ENCODE measurements at regions not wholly inside any gene's neighbourhood (a gene's known extent, or its start where the extent isn't known, plus 50 kb on each side); places are given as distances from the start of the nearest gene placed in this dataset.

- H4K20me1 ChIP-seq (ENCODE audit: insufficient read depth, low read length) = no peaks in the 10 kb centered on the region
- no peak overlapping the region for H2AFZ ChIP-seq (ENCODE audit: low read length)
- no peaks in the 10 kb centered on the region for H3K36me3 ChIP-seq (ENCODE audit: insufficient read depth, low read length)
- H3K27ac ChIP-seq (ENCODE audit: low read depth, low read length) = no peak overlapping the region
- no peak overlapping the region for H3K4me2 ChIP-seq (ENCODE audit: insufficient read depth, low read length)
- no peaks in the 10 kb centered on the region for H3K27me3 ChIP-seq (ENCODE audit: insufficient read depth, low read length)
- H3K9me3 ChIP-seq (ENCODE audit: low read depth, low read length) = no peaks in the 10 kb centered on the region
- no peaks in the 10 kb centered on the region for H3K4me1 ChIP-seq (ENCODE audit: insufficient read depth, low read length)
- H3K4me3 ChIP-seq (ENCODE audit: insufficient read depth, low read length) = no peak overlapping the region
- H3K79me2 ChIP-seq (ENCODE audit: insufficient read depth, low read length) = no peaks in the 10 kb centered on the region
- no peak for DNase-seq (ENCODE audit: insufficient read length, low spot score, missing footprints)
- TF ChIP-seq CTCF (IDR thresholded peaks at IDR 0.05; ENCODE audit: extremely low read depth, low read depth, low read length) = no peak
Observed at GRCh38 chr1:70896224-70896623, 151.4 kb downstream of the PTGER3 start.

DNA sequence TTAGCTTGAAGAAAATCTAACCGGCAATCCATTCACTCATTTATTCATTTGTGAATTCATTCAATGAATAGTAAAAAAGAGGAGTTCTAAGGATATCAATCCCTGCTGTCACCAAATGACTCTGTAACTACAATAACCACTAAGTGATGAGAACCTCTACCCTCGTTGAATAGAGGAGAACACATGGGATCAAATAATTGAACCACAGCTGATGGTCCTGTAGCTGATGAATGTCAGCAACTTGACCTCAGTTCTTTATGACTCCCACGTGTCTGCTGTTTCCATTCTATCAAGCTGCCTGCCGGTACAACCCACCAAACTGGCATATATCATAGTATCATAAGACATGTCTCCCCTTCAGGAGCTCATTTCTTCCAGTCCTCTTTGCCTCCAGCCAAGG is 150.3 kb downstream of the PTGER3 start:
- Histone ChIP-seq H3K4me1 (ENCODE audit: insufficient read depth, low read length) (no peaks in the 10 kb centered on the region), H3K9me3 (ENCODE audit: low read depth, low read length) (no peaks in the 10 kb centered on the region), H3K79me2 (ENCODE audit: insufficient read depth, low read length) (no peaks in the 10 kb centered on the region), H3K27me3 (ENCODE audit: insufficient read depth, low read length) (no peaks in the 10 kb centered on the region), H3K27ac (ENCODE audit: low read depth, low read length) (no peak overlapping the region), H3K36me3 (ENCODE audit: insufficient read depth, low read length) (no peaks in the 10 kb centered on the region), H4K20me1 (ENCODE audit: insufficient read depth, low read length) (no peaks in the 10 kb centered on the region), H3K4me2 (ENCODE audit: insufficient read depth, low read length) (no peak overlapping the region), H2AFZ (ENCODE audit: low read length) (no peak overlapping the region), H3K4me3 (ENCODE audit: insufficient read depth, low read length) (no peak overlapping the region)
- no peak for TF ChIP-seq CTCF (IDR thresholded peaks at IDR 0.05; ENCODE audit: extremely low read depth, low read depth, low read length)
- no peak for DNase-seq (ENCODE audit: insufficient read length, low spot score, missing footprints)

GRCh38 chr1:70899735-70900134 is 147.9 kb downstream of the PTGER3 start:
- H3K4me1 ChIP-seq (ENCODE audit: insufficient read depth, low read length) = no peaks in the 10 kb centered on the region
- H3K36me3 ChIP-seq (ENCODE audit: insufficient read depth, low read length) = no peaks in the 10 kb centered on the region
- H3K79me2 ChIP-seq (ENCODE audit: insufficient read depth, low read length) = no peaks in the 10 kb centered on the region
- H4K20me1 ChIP-seq (ENCODE audit: insufficient read depth, low read length) = no peaks in the 10 kb centered on the region
- H3K4me2 ChIP-seq (ENCODE audit: insufficient read depth, low read length) = no peak overlapping the region
- no peak overlapping the region for H2AFZ ChIP-seq (ENCODE audit: low read length)
- no peak overlapping the region for H3K4me3 ChIP-seq (ENCODE audit: insufficient read depth, low read length)
- TF ChIP-seq CTCF (IDR thresholded peaks at IDR 0.05; ENCODE audit: extremely low read depth, low read depth, low read length) = no peak
- no peak for DNase-seq (ENCODE audit: insufficient read length, low spot score, missing footprints)
- no peaks in the 10 kb centered on the region for H3K27me3 ChIP-seq (ENCODE audit: insufficient read depth, low read length)
- no peak overlapping the region for H3K27ac ChIP-seq (ENCODE audit: low read depth, low read length)
- H3K9me3 ChIP-seq (ENCODE audit: low read depth, low read length) = no peaks in the 10 kb centered on the region

DNA sequence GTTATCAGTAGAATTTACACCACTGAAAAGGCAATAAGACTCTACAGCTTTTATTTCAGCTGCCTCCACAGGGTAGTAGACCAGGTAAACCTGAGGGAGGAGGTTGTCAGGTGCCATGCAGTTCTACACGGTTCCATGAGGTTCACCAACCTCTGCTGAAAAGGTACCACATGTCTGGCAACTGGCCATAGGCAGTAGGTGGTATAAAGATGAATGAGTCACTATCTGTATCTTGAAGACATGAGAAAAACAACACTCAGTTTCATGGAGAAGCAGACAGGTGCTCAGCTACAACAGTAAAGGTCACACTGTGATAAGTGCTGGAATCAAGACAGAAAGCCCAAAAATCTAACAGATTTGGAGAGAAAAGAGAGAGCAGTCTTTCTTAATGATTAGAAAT is 145.4 kb downstream of the PTGER3 start:
- Histone ChIP-seq H3K9me3 (ENCODE audit: low read depth, low read length) (no peaks in the 10 kb centered on the region), H3K4me3 (ENCODE audit: insufficient read depth, low read length) (no peak overlapping the region), H3K4me2 (ENCODE audit: insufficient read depth, low read length) (no peak overlapping the region), H3K36me3 (ENCODE audit: insufficient read depth, low read length) (no peaks in the 10 kb centered on the region), H4K20me1 (ENCODE audit: insufficient read depth, low read length) (no peaks in the 10 kb centered on the region), H3K79me2 (ENCODE audit: insufficient read depth, low read length) (no peaks in the 10 kb centered on the region), H3K4me1 (ENCODE audit: insufficient read depth, low read length) (no peaks in the 10 kb centered on the region), H3K27me3 (ENCODE audit: insufficient read depth, low read length) (no peaks in the 10 kb centered on the region), H3K27ac (ENCODE audit: low read depth, low read length) (no peak overlapping the region), H2AFZ (ENCODE audit: low read length) (no peak overlapping the region)
- no peak for DNase-seq (ENCODE audit: insufficient read length, low spot score, missing footprints)
- no peak for TF ChIP-seq CTCF (IDR thresholded peaks at IDR 0.05; ENCODE audit: extremely low read depth, low read depth, low read length)

Measured in osteoblast (primary cell).